RWPE1 (cell line): ENCODE measurements at regions not wholly inside any gene's neighbourhood (a gene's known extent, or its start where the extent isn't known, plus 50 kb on each side); places are given as distances from the start of the nearest gene placed in this dataset.
"Not testable (repeated sequence)": the region's sequence is repeated elsewhere in the genome, so short reads cannot be mapped to it uniquely, and the experiment has no call there.

ENCODE experiments used
- CTCF ChIA-PET: fragments of 350-600 bp; sonication (Branson Sonifier 250); formaldehyde crosslinking; extraction: SDS; loops from one replicate; lab custom pipeline; 2021; lab: Yijun Ruan, JAX
- POLR2A ChIA-PET: fragments of 400-600 bp; formaldehyde crosslinking; extraction: SDS; loops from one replicate; lab custom pipeline; 2020; ENCODE audit warnings: antibody characterized with exemption; ENCODE audit not compliant: low non-redundant PET; lab: Yijun Ruan, JAX
- DNase-seq: peaks from one replicate; pipeline ENCODE4 v3.0.0; 2012; ENCODE audit warnings: low spot score
- H3K27ac ChIP-seq: fragments of 450-650 bp; 2 replicates; pipeline ENCODE4 v1.5.1; 2017
- TF ChIP-seq, protein P1 (sequence below): fragments of 450-650 bp; conservative IDR thresholded peaks from 2 replicates; pipeline ENCODE4 v1.5.1; 2017; ENCODE audit warnings: low read depth, mild to moderate bottlenecking

GRCh38 chr10:77726301-77726700 is 88.7 kb upstream of the KCNMA1 start:
- no peak for DNase-seq
- ChIA-PET POLR2A (no interaction called here), CTCF (no interaction called here)
- TF ChIP-seq, protein P1, sequence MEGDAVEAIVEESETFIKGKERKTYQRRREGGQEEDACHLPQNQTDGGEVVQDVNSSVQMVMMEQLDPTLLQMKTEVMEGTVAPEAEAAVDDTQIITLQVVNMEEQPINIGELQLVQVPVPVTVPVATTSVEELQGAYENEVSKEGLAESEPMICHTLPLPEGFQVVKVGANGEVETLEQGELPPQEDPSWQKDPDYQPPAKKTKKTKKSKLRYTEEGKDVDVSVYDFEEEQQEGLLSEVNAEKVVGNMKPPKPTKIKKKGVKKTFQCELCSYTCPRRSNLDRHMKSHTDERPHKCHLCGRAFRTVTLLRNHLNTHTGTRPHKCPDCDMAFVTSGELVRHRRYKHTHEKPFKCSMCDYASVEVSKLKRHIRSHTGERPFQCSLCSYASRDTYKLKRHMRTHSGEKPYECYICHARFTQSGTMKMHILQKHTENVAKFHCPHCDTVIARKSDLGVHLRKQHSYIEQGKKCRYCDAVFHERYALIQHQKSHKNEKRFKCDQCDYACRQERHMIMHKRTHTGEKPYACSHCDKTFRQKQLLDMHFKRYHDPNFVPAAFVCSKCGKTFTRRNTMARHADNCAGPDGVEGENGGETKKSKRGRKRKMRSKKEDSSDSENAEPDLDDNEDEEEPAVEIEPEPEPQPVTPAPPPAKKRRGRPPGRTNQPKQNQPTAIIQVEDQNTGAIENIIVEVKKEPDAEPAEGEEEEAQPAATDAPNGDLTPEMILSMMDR, result no peak
- no peak overlapping the region for H3K27ac ChIP-seq

DNA sequence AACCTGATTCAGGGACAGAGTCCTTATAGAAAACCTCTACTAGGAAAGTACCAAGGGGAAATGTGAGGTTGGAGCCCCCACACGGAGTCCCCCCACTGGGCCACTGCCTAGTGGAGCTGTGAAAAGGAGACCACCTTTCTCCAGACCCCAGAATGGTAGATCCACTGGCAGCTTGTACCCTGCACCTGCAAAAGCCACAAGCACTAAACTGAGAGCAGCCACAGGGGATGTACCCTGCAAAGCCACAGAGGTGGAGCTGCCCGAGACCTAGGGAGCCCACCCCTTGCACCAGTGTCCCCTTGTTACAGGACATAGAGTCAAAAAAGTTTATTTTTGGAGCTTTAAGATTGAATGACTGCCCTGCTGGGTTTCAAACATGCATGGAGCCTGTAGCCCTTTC is 87.2 kb upstream of the KCNMA1 start:
- DNase-seq, result no peak
- H3K27ac ChIP-seq, result no peak overlapping the region
- ChIA-PET CTCF (interaction anchor here (3.7 kb wide), 1 partner anchor 13 kb away, joined by 20 read pairs; no protein-coding TSS in a partner anchor), POLR2A (no interaction called here)
- TF ChIP-seq, protein P1, result no peak

- TF ChIP-seq, protein P1, result no peak
- POLR2A ChIA-PET, result no interaction called here
- CTCF ChIA-PET, result interaction anchor here (3.7 kb wide), 1 partner anchor 12 kb away, joined by 20 read pairs; no protein-coding TSS in a partner anchor
- DNase-seq, result no peak
- no peak overlapping the region for H3K27ac ChIP-seq
Measured at GRCh38 chr10:77723376-77723775, 85.8 kb upstream of the KCNMA1 start.

GRCh38 chr10:77722956-77723355 is 85.3 kb upstream of the KCNMA1 start:
- DNase-seq, H3K27ac ChIP-seq, POLR2A ChIA-PET: not testable (repeated sequence)
- CTCF ChIA-PET, result interaction anchor here (3.7 kb wide), 1 partner anchor 11 kb away, joined by 20 read pairs; no protein-coding TSS in a partner anchor

DNA sequence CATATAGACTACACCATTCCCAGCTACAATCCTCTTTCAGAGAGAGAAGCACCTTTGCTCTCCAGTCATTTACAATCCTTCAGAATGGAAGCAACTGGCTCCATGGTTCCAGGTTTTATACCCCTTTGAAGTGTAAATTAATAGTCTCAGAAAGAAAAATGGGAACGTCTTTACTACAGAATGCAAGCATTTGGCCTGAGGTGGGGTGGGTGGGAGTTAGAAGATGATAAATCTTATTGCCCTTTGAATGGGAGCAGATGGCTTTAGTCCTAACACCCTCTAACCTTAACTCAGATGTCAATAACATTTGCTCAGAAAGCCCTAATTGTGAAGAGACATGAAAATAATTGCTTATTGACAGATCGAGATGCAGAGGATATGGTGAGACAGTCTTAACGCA is 84.2 kb upstream of the KCNMA1 start:
- DNase-seq, result no peak
- TF ChIP-seq, protein P1, result no peak
- H3K27ac ChIP-seq, result no peak overlapping the region
- ChIA-PET CTCF (interaction anchor here (3.7 kb wide), 1 partner anchor 10 kb away, joined by 20 read pairs; no protein-coding TSS in a partner anchor), POLR2A (no interaction called here)

DNA sequence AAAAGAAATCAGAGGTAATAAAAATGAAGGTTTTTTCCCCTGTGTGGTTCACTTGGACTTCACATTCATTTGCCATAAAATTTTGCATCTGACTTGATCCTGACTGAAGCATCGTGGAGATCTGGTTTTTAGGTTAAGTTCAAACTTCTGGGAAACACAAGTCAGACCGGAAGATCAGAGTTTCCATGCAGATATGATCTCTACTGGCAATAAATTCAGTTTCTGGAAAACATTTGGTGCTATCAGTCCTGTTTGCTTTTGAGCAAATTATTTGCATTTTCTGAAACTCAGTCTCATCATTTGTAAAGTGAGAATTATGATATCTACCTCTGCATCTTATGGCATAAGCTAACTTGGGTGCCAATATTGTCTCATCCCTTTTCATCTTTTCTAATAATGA is 81.3 kb upstream of the KCNMA1 start:
- POLR2A ChIA-PET, result no interaction called here
- TF ChIP-seq, protein P1, result no peak
- no peak overlapping the region for H3K27ac ChIP-seq
- CTCF ChIA-PET, result no interaction called here
- DNase-seq, result no peak

DNA sequence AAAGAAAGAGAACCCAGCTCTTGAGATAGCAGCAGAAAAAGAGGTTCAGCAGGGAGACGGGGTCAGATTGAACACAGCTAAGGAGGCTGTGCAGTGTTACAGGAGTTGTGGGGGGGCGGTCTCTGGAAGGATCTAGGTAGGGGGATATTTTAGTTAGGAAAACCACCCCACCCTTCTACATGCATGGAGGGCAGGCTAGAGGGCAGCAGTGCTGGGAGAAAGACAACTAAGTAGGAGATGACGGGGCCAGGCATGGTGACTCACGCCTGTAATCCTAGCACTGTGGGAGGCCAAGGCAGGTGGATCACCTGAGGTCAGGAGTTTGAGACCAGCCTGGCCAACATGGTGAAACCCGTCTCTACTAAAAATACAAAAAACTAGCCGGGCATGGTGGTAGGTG is 80.7 kb upstream of the KCNMA1 start:
- DNase-seq, H3K27ac ChIP-seq, POLR2A ChIA-PET: not testable (repeated sequence)
- CTCF ChIA-PET, result interaction anchor here (2.7 kb wide), 1 partner anchor 39 kb away, joined by 15 read pairs; no protein-coding TSS in a partner anchor

- CTCF ChIA-PET, result interaction anchor here (0.6 to 2.7 kb wide), 2 partner anchors 40 to 447 kb away, joined by 3 to 15 read pairs; no protein-coding TSS in a partner anchor
- DNase-seq, result no peak
- TF ChIP-seq, protein P1, result no peak
- H3K27ac ChIP-seq, result no peak overlapping the region
- POLR2A ChIA-PET, result no interaction called here
Measured at GRCh38 chr10:77717336-77717735, 79.7 kb upstream of the KCNMA1 start.
